Activated naive CD8-positive, alpha-beta T cell treated with anti-CD3 and anti-CD28 coated beads, Interleukin-2, amount 10 ng/mL, durations not matched to agents 7 days and 5 days (primary cell): ENCODE measurements at regions not wholly inside any gene's neighbourhood (a gene's known extent, or its start where the extent isn't known, plus 50 kb on each side); places are given as distances from the start of the nearest gene placed in this dataset.
"Not testable (repeated sequence)": the region's sequence is repeated elsewhere in the genome, so short reads cannot be mapped to it uniquely, and the experiment has no call there.

Experiments
- ATAC-seq: fragments of 150-1000 bp; cut with Tn5 transposase; one replicate; pipeline ENCODE4 v1.10.0; 2021; ENCODE audit warnings: low read depth, moderate library complexity
- POLR2A ChIA-PET: fragments of 350-600 bp; sonication (Branson Sonifier 250); formaldehyde crosslinking; loops from one replicate; lab custom pipeline; 2021; ENCODE audit warnings: antibody characterized with exemption; lab: Charles Lee
- DNase-seq: peaks from one replicate; pipeline ENCODE4 v3.0.0; 2021
- H3K27ac Mint-ChIP-seq: one replicate; pipeline ENCODE4 v1.8.0; 2022; ENCODE audit warnings: mild to moderate bottlenecking, mixed read lengths
- H3K27me3 Mint-ChIP-seq: one replicate; pipeline ENCODE4 v1.8.0; 2022; ENCODE audit warnings: mild to moderate bottlenecking, moderate library complexity, mixed read lengths
- H3K36me3 Mint-ChIP-seq: one replicate; pipeline ENCODE4 v1.8.0; 2021; ENCODE audit warnings: mild to moderate bottlenecking, mixed read lengths
- H3K4me1 Mint-ChIP-seq: one replicate; pipeline ENCODE4 v1.8.0; 2021; ENCODE audit warnings: mixed read lengths
- H3K4me3 Mint-ChIP-seq: one replicate; pipeline ENCODE4 v1.8.0; 2022; ENCODE audit warnings: mild to moderate bottlenecking, moderate library complexity, mixed read lengths
- H3K9me3 Mint-ChIP-seq: one replicate; pipeline ENCODE4 v1.8.0; 2021; ENCODE audit warnings: mixed read lengths

DNA sequence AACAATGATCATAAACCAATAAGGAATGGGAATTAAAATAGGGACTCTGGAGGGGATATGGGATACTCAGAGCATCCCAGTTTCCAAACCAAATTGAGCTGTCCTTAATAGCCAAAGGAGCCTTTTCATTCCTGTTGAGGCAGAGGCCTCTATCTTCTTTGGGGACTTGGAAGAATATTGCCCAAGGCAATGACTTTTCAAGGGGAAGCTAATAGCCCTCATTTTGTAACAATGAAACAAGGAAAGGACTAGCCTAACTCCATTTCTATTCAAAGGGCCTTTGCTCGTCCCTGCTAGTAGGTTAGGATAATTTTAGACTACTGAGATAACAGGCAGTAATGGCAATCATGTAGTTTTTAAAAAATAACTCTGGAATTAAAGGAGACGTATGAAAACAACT lies 789.8 kb upstream of the SLITRK5 start:
- H3K36me3 Mint-ChIP-seq: no peaks in the 10 kb centered on the region
- no peaks in the 10 kb centered on the region for H3K4me1 Mint-ChIP-seq
- no peak overlapping the region for H3K4me3 Mint-ChIP-seq
- H3K9me3 Mint-ChIP-seq: no peaks in the 10 kb centered on the region
- ATAC-seq (no peak), DNase-seq (no peak)
- H3K27me3 Mint-ChIP-seq: no peaks in the 10 kb centered on the region
- POLR2A ChIA-PET: no interaction called here
- no peak overlapping the region for H3K27ac Mint-ChIP-seq

- ATAC-seq: no peak
- Mint-ChIP-seq H3K4me3 (no peak overlapping the region), H3K27me3 (no peaks in the 10 kb centered on the region), H3K27ac (no peak overlapping the region), H3K4me1 (no peaks in the 10 kb centered on the region), H3K9me3 (no peaks in the 10 kb centered on the region), H3K36me3 (no peaks in the 10 kb centered on the region)
- DNase-seq: no peak
- POLR2A ChIA-PET: no interaction called here
These were observed 789.1 kb upstream of the SLITRK5 start for GRCh38 chr13:86882107-86882506.

DNA sequence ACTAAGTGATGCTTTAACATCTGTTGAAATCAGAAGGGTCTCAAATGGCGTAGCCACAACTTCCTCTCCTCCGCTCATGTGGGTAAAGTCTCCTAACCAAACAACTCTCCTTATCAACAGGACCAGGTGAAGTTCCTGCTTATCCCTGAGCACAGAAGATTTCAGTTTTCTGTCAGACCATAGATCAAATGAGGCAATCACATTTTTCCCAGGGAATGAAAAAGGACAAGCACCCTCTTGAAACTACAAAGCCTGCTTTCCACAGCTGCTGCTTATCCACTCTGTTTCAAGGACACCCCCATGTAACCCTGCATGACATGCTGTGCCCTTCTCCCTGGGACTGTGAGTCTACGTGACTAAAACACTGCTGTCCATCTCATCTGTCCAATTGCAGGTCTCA lies 788.3 kb upstream of the SLITRK5 start:
- H3K27ac Mint-ChIP-seq: no peak overlapping the region
- ATAC-seq (no peak), DNase-seq (no peak)
- H3K27me3 Mint-ChIP-seq: no peaks in the 10 kb centered on the region
- POLR2A ChIA-PET: no interaction called here
- no peaks in the 10 kb centered on the region for H3K36me3 Mint-ChIP-seq
- no peaks in the 10 kb centered on the region for H3K4me1 Mint-ChIP-seq
- no peaks in the 10 kb centered on the region for H3K9me3 Mint-ChIP-seq
- H3K4me3 Mint-ChIP-seq: no peak overlapping the region

DNA sequence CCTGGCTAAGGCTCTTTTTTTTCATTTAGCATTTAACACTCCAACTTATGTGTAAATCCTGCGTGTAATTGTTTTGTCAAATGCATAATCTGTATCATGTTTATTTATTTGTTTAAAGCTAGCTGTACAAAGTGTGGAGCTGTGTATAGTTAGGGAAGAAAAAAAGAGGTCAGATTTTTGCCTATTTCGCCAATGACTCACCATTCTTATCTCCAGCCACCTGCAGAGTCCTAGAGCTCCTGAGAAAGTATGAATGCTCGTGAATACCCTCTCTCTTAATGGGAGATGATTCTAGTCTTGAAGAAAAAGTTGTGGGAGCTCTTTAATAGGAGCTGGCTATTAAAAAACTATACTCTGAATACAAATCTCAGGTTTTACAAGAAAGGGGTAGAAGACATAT lies 778.8 kb upstream of the SLITRK5 start:
- DNase-seq (no peak), ATAC-seq (no peak)
- Mint-ChIP-seq H3K9me3 (peaks cover 3% of the 10 kb centered on the region), H3K36me3 (no peaks in the 10 kb centered on the region), H3K4me1 (no peaks in the 10 kb centered on the region), H3K27ac (no peak overlapping the region), H3K27me3 (no peaks in the 10 kb centered on the region), H3K4me3 (no peak overlapping the region)
- POLR2A ChIA-PET: no interaction called here

GRCh38 chr13:86900906-86901305 lies 770.3 kb upstream of the SLITRK5 start:
- H3K9me3 Mint-ChIP-seq: no peaks in the 10 kb centered on the region
- DNase-seq (no peak), ATAC-seq (no peak)
- no peak overlapping the region for H3K4me3 Mint-ChIP-seq
- H3K27me3 Mint-ChIP-seq: no peaks in the 10 kb centered on the region
- H3K36me3 Mint-ChIP-seq: no peaks in the 10 kb centered on the region
- no peaks in the 10 kb centered on the region for H3K4me1 Mint-ChIP-seq
- no peak overlapping the region for H3K27ac Mint-ChIP-seq
- POLR2A ChIA-PET: no interaction called here

DNA sequence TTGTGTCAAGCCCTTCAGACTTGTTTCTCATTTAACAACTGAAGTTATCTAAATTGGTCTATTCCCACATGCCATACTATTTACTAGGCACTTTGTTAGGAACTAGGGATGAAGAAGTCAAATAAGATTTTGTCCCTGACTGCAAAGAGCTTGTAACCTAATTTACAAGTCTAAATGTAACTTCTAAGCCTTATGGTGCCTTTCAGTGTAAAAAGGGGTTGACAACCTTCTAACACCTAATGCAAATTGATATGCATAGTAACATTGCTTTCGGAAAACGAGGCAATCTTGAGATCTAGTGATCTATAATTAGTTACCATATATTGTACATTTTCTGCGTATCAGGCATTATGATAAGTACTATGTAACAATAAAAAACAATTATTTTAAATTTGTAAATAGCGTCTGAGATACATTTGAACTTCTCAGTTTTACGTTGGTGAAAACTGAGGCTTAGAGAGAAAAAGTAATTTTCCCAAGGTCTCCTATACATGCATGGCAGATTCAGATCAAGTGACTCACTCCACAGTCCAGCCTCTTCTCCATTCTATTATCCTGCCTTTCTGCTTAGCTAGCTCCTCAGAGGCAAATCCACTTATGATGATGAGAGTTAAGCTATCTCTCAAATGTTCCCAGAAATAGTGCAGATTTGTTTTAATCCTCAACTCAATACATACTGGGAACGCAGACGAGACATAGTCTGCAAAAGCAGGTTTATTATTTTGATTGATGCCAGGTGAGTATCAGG lies 764.9 kb upstream of the SLITRK5 start:
- no peak for ATAC-seq
- no peaks in the 10 kb centered on the region for H3K36me3 Mint-ChIP-seq
- POLR2A ChIA-PET: no interaction called here

DNA sequence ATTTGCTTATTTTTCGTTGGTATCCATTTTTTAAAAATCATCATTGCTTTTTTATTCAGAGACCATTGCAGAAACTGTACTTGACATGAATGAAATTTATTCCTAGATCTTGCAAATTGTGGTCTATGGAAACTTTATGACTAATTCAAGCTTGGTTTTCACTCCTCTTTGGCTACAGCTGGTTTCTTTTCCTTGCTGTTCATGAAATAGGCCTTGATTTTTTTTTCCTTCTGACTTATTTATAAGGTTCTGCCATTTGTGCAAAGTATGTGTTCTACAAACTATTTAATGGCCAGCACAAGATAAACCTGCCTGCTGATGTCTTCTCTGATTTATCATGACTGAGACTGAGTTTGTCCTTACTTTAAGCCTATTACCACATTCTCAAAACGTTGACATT lies 764.0 kb upstream of the SLITRK5 start:
- H3K27me3 Mint-ChIP-seq: no peaks in the 10 kb centered on the region
- H3K36me3 Mint-ChIP-seq: no peaks in the 10 kb centered on the region
- no peaks in the 10 kb centered on the region for H3K9me3 Mint-ChIP-seq
- no peak overlapping the region for H3K27ac Mint-ChIP-seq
- DNase-seq: no peak
- POLR2A ChIA-PET: no interaction called here
- H3K4me3 Mint-ChIP-seq: no peak overlapping the region
- no peaks in the 10 kb centered on the region for H3K4me1 Mint-ChIP-seq
- ATAC-seq: no peak

More for the DNA sequence above, 764.9 kb upstream of the SLITRK5 start:
- no peaks in the 10 kb centered on the region for H3K9me3 Mint-ChIP-seq
- no peak overlapping the region for H3K27ac Mint-ChIP-seq
- H3K4me1 Mint-ChIP-seq: no peaks in the 10 kb centered on the region
- no peaks in the 10 kb centered on the region for H3K27me3 Mint-ChIP-seq
- no peak for DNase-seq
- H3K4me3 Mint-ChIP-seq: no peak overlapping the region

- H3K27me3 Mint-ChIP-seq: no peaks in the 10 kb centered on the region
- H3K9me3 Mint-ChIP-seq: no peaks in the 10 kb centered on the region
- H3K4me1 Mint-ChIP-seq: no peaks in the 10 kb centered on the region
- no peaks in the 10 kb centered on the region for H3K36me3 Mint-ChIP-seq
- no peak overlapping the region for H3K4me3 Mint-ChIP-seq
- ATAC-seq: no peak
- no peak overlapping the region for H3K27ac Mint-ChIP-seq
- POLR2A ChIA-PET: no interaction called here
- DNase-seq: no peak
These were observed 761.9 kb upstream of the SLITRK5 start for GRCh38 chr13:86909318-86909717.

GRCh38 chr13:86914757-86915156 lies 756.4 kb upstream of the SLITRK5 start:
- Mint-ChIP-seq H3K27ac (no peak overlapping the region), H3K4me3 (no peak overlapping the region), H3K4me1 (no peaks in the 10 kb centered on the region), H3K27me3 (no peaks in the 10 kb centered on the region), H3K9me3 (no peaks in the 10 kb centered on the region), H3K36me3 (no peaks in the 10 kb centered on the region)
- no peak for ATAC-seq
- no peak for DNase-seq
- POLR2A ChIA-PET: no interaction called here

DNA sequence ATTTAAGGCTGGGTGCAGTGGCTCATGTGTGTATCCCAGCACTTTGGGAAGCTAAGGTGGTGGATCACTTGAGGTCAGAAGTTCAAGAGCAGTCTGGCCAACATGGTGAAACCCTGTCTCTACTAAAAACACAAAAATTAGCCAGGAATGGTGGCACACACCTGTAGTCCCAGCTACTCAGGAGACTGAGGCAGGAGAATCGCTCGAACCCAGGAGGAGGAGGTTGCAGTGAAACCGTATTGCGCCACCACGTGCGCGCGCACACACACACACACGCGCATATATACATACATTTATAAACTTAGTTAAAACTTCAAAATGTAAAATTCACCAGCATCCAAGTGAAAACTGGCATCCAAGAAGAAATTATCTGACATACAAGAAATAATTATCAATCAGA lies 753.7 kb upstream of the SLITRK5 start:
- H3K27ac Mint-ChIP-seq, H3K9me3 Mint-ChIP-seq, POLR2A ChIA-PET, H3K36me3 Mint-ChIP-seq, H3K4me3 Mint-ChIP-seq, DNase-seq, H3K27me3 Mint-ChIP-seq, H3K4me1 Mint-ChIP-seq, ATAC-seq: not testable (repeated sequence)

GRCh38 chr13:86918682-86919081 lies 752.5 kb upstream of the SLITRK5 start:
- no peaks in the 10 kb centered on the region for H3K4me1 Mint-ChIP-seq
- no peak overlapping the region for H3K4me3 Mint-ChIP-seq
- POLR2A ChIA-PET: no interaction called here
- no peak for ATAC-seq
- no peak for DNase-seq
- no peak overlapping the region for H3K27ac Mint-ChIP-seq
- no peaks in the 10 kb centered on the region for H3K36me3 Mint-ChIP-seq
- no peaks in the 10 kb centered on the region for H3K9me3 Mint-ChIP-seq
- no peaks in the 10 kb centered on the region for H3K27me3 Mint-ChIP-seq

- DNase-seq (no peak), ATAC-seq (no peak)
- no peaks in the 10 kb centered on the region for H3K27me3 Mint-ChIP-seq
- H3K4me1 Mint-ChIP-seq: no peaks in the 10 kb centered on the region
- H3K4me3 Mint-ChIP-seq: no peak overlapping the region
- no peaks in the 10 kb centered on the region for H3K36me3 Mint-ChIP-seq
- no peak overlapping the region for H3K27ac Mint-ChIP-seq
- peaks cover 3% of the 10 kb centered on the region for H3K9me3 Mint-ChIP-seq
- POLR2A ChIA-PET: no interaction called here
These were observed 750.2 kb upstream of the SLITRK5 start for GRCh38 chr13:86920961-86921360.

DNA sequence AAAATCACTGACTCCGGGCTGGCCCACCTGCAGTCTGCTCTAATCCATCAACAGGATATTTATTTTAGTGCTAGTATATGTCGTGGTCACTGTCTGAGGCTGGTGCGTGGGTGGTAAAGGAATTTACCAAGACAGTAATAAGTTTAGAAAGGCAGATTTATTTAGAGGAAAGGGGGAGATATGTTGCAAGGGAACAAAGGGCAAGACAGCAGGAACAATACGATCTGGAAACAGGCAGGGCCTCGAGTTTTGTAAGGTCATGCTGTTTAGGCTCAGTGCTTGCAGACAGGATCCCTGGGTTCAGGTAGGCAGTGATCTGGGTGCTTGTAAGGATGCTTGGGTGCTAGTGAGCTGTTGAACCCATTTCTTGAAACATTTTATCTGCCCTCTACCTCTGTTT lies 748.2 kb upstream of the SLITRK5 start:
- no peaks in the 10 kb centered on the region for H3K36me3 Mint-ChIP-seq
- no peaks in the 10 kb centered on the region for H3K4me1 Mint-ChIP-seq
- no peak overlapping the region for H3K4me3 Mint-ChIP-seq
- no peak overlapping the region for H3K27ac Mint-ChIP-seq
- DNase-seq (no peak), ATAC-seq (no peak)
- POLR2A ChIA-PET: no interaction called here
- no peaks in the 10 kb centered on the region for H3K27me3 Mint-ChIP-seq
- peaks cover 3% of the 10 kb centered on the region for H3K9me3 Mint-ChIP-seq

DNA sequence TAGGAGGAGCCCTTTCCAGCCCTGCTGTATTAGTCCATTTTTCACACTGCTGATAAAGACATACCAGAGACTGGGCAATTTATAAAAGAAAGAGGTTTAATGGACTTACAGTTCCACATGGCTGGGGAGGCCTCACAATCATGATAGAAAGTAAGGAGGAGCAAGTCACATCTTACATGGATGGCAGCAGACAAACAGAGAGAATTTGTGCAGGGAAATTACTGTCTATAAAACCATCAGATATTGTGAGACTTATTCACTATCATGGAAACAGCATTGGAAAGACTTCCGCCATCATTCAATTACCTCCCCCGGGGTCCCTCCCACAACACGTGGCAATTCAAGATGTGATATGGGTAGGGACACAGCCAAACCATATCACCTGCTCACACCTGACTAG lies 744.3 kb upstream of the SLITRK5 start:
- POLR2A ChIA-PET, H3K9me3 Mint-ChIP-seq, ATAC-seq, H3K36me3 Mint-ChIP-seq, H3K27me3 Mint-ChIP-seq, H3K4me1 Mint-ChIP-seq, H3K4me3 Mint-ChIP-seq, H3K27ac Mint-ChIP-seq, DNase-seq: not testable (repeated sequence)
